HUES64 (cell line): ENCODE measurements at regions not wholly inside any gene's neighbourhood (a gene's known extent, or its start where the extent isn't known, plus 50 kb on each side); places are given as distances from the start of the nearest gene placed in this dataset.

Source experiments
- H3K27ac ChIP-seq: 2 replicates; pipeline ENCODE4 v1.7.0; 2013; ENCODE audit warnings: low read depth, low read length, inconsistent platforms
- H3K27me3 ChIP-seq: 2 replicates; pipeline ENCODE4 v1.6.1; 2013; ENCODE audit warnings: mild to moderate bottlenecking, low read length; ENCODE audit not compliant: insufficient read depth
- H3K36me3 ChIP-seq: 2 replicates; pipeline ENCODE4 v1.6.1; 2013; ENCODE audit warnings: mild to moderate bottlenecking, low read length; ENCODE audit not compliant: insufficient read depth
- H3K4me1 ChIP-seq: 2 replicates; pipeline ENCODE4 v1.6.1; 2013; ENCODE audit warnings: mild to moderate bottlenecking, low read length, moderate library complexity; ENCODE audit not compliant: insufficient read depth
- H3K4me3 ChIP-seq: 2 replicates; pipeline ENCODE4 v1.5.1; 2013; ENCODE audit warnings: mild to moderate bottlenecking, low read length, moderate library complexity
- H3K9ac ChIP-seq: 2 replicates; pipeline ENCODE4 v1.6.1; 2013; ENCODE audit warnings: mild to moderate bottlenecking, low read depth, low read length
- H3K9me3 ChIP-seq: 2 replicates; pipeline ENCODE4 v1.6.1; 2013; ENCODE audit warnings: low read depth, low read length; ENCODE audit not compliant: insufficient read depth
- WGBS: fragments of 150-250, 120-280 bp; methylation state at CpG from one replicate; pipeline ENCODE4 v1.1.7; 2013; ENCODE audit warnings: missing lambda C conversion rate; 5-methylcytosine and 5-hydroxymethylcytosine counted together

DNA sequence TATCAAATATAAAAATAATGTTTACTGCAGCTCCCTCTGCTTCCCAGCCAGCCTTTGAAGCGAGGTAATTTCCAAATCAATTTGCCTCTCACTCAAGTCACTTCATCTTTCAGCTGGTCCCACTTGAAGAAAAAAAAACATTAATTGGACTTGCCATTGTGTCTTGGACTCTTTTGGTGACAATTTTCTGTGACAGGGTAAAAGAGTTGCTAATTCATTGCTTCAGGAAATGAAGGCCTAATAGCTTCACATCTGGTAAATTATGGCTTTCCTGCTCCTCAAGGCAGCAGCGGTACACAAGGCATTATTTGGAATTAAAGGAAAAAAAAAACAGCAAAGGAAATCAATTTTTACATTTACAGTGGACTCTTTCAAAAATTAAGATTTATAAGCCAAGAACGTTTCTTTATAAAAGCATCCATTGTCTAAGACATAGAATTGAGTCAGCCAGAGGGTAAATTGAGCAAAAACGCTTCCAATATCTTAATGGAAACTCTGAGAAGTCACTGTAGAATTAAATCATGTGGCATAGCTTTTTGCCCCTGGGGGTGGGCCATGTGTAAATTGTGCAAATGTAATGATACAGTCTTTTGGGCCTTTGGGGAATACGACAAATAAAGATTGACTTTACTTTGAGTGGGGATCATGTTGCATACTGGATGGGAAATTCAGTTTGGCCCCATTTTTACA lies 102.5 kb downstream of the LYPLAL1 start:
- 97% methylated on average over 5 of the region's 5 CpGs for WGBS

DNA sequence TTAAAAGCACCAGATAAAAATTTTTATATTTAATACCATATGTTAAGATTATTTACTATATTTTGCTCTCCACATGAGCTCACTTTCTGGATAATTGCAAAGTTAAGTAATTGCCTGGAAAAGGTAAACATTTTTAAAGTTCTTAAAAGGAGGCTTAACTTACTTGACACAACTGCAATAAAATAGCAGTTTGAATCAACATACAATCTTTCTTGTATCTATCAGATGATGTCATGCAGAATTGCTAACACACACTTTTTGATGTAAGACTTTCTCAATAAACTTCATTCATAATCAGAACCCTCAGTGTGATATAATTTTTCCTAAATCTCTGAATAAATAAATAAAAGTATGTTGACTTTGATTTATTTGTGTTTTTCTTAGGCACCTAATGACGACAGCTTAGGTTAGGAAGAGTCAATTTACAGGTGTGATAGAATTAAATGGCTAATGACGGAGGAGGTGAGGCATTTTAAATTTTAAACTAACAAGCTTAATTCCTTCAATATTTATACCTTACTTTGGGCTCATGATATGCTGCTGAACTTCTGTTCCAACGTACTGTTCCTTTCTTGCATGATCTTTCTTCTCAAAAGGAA lies 99.5 kb downstream of the LYPLAL1 start:
- Histone ChIP-seq H3K4me3 (no peak overlapping the region), H3K36me3 (no peaks in the 10 kb centered on the region), H3K27me3 (no peaks in the 10 kb centered on the region), H3K9me3 (no peaks in the 10 kb centered on the region), H3K27ac (no peak overlapping the region), H3K4me1 (no peaks in the 10 kb centered on the region), H3K9ac (no peak overlapping the region)
- 91% methylated on average over 3 of the region's 3 CpGs for WGBS

More for the DNA sequence above, 102.5 kb downstream of the LYPLAL1 start:
- Histone ChIP-seq H3K27ac (no peak overlapping the region), H3K27me3 (no peaks in the 10 kb centered on the region), H3K9me3 (no peaks in the 10 kb centered on the region), H3K4me3 (no peak overlapping the region), H3K9ac (no peak overlapping the region), H3K36me3 (no peaks in the 10 kb centered on the region), H3K4me1 (no peaks in the 10 kb centered on the region)

DNA sequence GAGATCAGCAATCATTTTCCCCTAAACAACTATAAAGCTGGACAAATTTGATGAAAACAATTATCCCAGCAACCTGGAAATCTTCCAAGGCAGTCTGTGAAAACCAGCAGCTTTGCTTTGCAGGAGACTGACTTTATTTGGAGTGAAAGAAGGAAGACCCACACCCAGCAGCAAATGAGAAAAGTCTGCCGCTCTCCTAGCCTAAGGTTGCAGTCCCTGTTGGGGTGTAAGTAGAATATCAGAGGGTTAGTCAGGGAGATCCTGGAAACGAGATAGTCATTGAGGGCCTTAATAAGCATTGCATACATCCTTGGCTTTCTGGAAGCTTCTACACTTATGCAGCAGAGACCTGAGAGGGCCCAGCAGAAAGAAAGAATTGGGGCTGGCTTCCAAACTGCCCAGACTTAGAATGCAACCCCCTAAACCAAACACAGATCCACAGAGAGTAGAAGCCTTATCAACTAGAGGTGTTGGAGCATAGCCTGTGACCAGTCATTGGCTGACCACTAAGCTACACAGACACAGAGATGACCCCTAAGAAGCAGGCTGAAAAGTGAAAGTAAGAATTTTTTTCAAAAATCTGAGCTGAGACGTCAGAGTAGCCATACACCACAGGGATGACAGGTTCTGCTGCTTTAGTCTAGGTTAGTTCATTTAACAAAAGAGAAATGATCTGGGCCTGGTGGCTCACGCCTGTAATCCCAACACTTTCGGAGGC lies 98.3 kb downstream of the LYPLAL1 start:
- Histone ChIP-seq H3K27me3 (no peaks in the 10 kb centered on the region), H3K9me3 (no peaks in the 10 kb centered on the region), H3K9ac (no peak overlapping the region), H3K4me3 (no peak overlapping the region), H3K4me1 (no peaks in the 10 kb centered on the region), H3K36me3 (no peaks in the 10 kb centered on the region), H3K27ac (no peak overlapping the region)
- 90% methylated on average over 5 of the region's 5 CpGs for WGBS

DNA sequence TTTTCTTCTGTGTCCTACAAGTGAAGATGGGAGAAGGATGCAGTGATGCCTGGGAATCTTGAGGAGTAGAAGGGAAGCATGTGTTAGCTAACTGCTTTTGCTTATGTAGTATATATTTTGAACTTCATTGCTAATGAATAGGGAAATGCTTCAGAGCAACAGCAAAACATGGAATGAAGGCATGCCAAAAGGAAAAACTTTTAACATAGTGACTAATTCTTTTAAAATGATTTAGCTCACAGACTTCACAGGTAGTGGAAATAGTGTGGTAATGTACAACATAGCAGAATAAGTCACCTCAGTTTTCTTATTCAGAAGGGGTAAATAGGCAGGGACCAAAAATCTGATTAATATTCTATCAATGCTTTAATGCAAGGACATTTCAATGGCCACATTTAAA lies 95.5 kb downstream of the LYPLAL1 start:
- no peak overlapping the region for H3K27ac ChIP-seq
- H3K27me3 ChIP-seq, result no peaks in the 10 kb centered on the region
- H3K9ac ChIP-seq, result no peak overlapping the region
- H3K9me3 ChIP-seq, result no peaks in the 10 kb centered on the region
- peaks cover 11% of the 10 kb centered on the region for H3K4me1 ChIP-seq
- no peaks in the 10 kb centered on the region for H3K36me3 ChIP-seq
- H3K4me3 ChIP-seq, result no peak overlapping the region

DNA sequence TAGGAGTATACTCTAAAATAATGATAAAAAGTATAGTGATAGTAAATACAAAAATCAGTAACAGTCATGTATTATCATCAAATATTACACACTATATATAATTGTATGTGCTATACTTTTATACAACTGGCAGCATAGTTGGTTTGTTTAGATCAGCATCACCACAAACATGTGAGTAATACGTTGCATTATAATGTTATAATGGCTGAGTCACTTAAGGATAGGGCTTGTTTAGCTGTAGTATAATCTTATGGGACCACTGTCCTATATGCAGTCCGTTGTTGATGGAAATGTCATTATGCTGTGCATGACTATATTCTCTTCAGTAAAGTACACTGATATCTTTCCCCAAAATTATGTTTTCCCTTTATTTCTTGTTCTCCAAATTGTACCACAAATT lies 92.8 kb downstream of the LYPLAL1 start:
- 80% methylated on average over 2 of the region's 2 CpGs for WGBS

DNA sequence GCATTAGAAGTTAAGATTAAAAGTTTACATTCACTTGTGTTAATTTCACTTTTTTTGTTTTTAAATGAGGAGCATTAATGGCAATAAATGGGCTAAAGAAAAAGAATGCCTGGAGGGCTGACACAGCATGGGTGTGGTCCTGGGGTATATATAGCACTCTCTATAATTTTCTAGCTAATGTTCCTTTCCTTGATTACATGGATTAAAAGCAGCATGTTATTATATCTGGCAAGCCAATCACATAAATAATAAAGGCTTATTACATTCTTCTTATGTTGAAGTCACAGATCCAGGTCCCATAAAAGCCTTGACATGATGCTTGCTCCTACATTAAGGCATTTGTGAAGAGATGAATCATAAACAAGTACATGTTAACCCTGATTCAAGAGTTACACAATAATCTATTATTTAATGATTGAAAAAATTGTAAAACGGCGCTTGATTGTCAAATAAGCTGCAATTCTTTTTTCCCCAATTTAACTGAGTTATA lies 91.4 kb downstream of the LYPLAL1 start:
- Histone ChIP-seq H3K9ac (no peak overlapping the region), H3K4me1 (peaks cover 16% of the 10 kb centered on the region), H3K9me3 (0 out of 2 replicates have a peak, but pooled peaks cover 2% of the 10 kb centered on the region), H3K27me3 (no peaks in the 10 kb centered on the region), H3K27ac (no peak overlapping the region), H3K4me3 (no peak overlapping the region), H3K36me3 (no peaks in the 10 kb centered on the region)
- no CpG with 5 or more reads among the region's 2 CpGs for whole genome bisulfite sequencing

More for the DNA sequence above, 92.8 kb downstream of the LYPLAL1 start:
- H3K4me3 ChIP-seq, result no peak overlapping the region
- H3K36me3 ChIP-seq, result no peaks in the 10 kb centered on the region
- H3K27ac ChIP-seq, result no peak overlapping the region
- no peak overlapping the region for H3K9ac ChIP-seq
- 0 out of 2 replicates have a peak, but pooled peaks cover 2% of the 10 kb centered on the region for H3K9me3 ChIP-seq
- peaks cover 16% of the 10 kb centered on the region for H3K4me1 ChIP-seq
- no peaks in the 10 kb centered on the region for H3K27me3 ChIP-seq

DNA sequence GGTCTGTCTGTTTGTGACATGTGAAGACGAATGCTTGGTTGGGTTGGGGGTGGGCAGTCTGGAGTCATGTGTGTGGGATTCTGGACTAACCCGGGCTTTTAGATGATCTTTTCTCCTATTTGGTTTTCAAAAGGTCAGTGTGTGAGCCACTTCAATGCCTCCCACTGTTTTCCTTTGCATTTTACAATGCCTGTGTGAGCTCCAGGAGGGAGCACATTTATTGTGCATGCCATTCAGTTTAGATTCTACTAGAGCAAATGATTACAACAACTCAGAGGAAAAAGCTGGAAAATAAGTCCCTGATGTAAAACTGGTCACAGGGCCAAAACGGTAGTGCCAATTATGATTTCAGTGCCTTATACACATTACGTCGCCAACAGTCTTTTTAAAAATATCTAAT lies 90.9 kb downstream of the LYPLAL1 start:
- H3K4me1 ChIP-seq, result peaks cover 16% of the 10 kb centered on the region
- no peak overlapping the region for H3K4me3 ChIP-seq
- H3K27me3 ChIP-seq, result no peaks in the 10 kb centered on the region
- H3K9me3 ChIP-seq, result 0 out of 2 replicates have a peak, but pooled peaks cover 2% of the 10 kb centered on the region
- H3K36me3 ChIP-seq, result no peaks in the 10 kb centered on the region
- no peak overlapping the region for H3K9ac ChIP-seq
- WGBS, result 35% methylated on average over 3 of the region's 5 CpGs
- H3K27ac ChIP-seq, result peak overlapping the region; percentile 61
